MM.1S (cell line): ENCODE measurements at regions not wholly inside any gene's neighbourhood (a gene's known extent, or its start where the extent isn't known, plus 50 kb on each side); places are given as distances from the start of the nearest gene placed in this dataset.

ENCODE experiments used
- CTCF ChIP-seq: fragments of 300-600 bp; sonication (generic); IDR thresholded peaks from 2 replicates; pipeline ENCODE4 v1.5.1; 2016; ENCODE audit warnings: antibody characterized with exemption, low read length, mixed read lengths
- EZH2 ChIP-seq: fragments of 300-600 bp; sonication (generic); optimal IDR thresholded peaks from 2 replicates; pipeline ENCODE3; 2017; ENCODE audit warnings: low read depth, mild to moderate bottlenecking, antibody characterized with exemption, low read length, mixed read lengths
- EZH2phosphoT487 ChIP-seq: fragments of 300-600 bp; sonication (generic); IDR thresholded peaks from 2 replicates; pipeline ENCODE4 v1.6.1; 2018; ENCODE audit warnings: antibody characterized with exemption, low read length

DNA sequence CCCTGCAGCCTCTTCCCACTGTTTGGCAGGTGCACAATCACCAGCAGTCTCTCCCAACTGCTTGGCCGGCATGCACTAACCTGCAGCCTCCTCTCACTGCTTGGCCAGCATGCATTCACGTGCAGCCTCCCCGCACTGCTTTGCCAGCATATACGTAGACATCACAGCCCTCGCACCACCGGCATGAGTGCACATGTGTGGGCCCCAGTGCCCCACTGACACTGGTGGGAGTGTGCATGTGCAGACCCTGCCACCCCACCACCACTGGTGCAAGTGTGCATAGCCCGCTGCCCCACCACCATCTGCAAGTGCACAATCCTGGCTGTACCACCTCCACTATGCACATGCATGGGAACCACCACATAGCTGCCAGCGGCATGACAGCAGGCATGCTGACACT is 127.5 kb upstream of the SOX9 start:
- TF ChIP-seq CTCF (no peak), EZH2 (no peak), EZH2phosphoT487 (no peak)
